ENCODE measurements at regions not wholly inside any gene's neighbourhood (a gene's known extent, or its start where the extent isn't known, plus 50 kb on each side); places are given as distances from the start of the nearest gene placed in this dataset.

GRCh38 chr2:116073731-116074130 is 1631.3 kb downstream of the DPP10 start:
- H3K27me3 Mint-ChIP-seq: no peaks in the 10 kb centered on the region
- peaks cover 10% of the 10 kb centered on the region for H3K9me3 Mint-ChIP-seq
- H3K4me3 Mint-ChIP-seq: no peak overlapping the region
- DNase-seq: no peak
- no peaks in the 10 kb centered on the region for H3K36me3 Mint-ChIP-seq
- no peak overlapping the region for H3K27ac Mint-ChIP-seq
- CTCF ChIA-PET: no interaction called here
- no peaks in the 10 kb centered on the region for H3K4me1 Mint-ChIP-seq

GRCh38 chr2:116074161-116074560 is 1631.7 kb downstream of the DPP10 start:
- no peaks in the 10 kb centered on the region for H3K4me1 Mint-ChIP-seq
- H3K36me3 Mint-ChIP-seq: no peaks in the 10 kb centered on the region
- no peaks in the 10 kb centered on the region for H3K27me3 Mint-ChIP-seq
- no peak overlapping the region for H3K4me3 Mint-ChIP-seq
- CTCF ChIA-PET: no interaction called here
- H3K27ac Mint-ChIP-seq: no peak overlapping the region
- H3K9me3 Mint-ChIP-seq: peaks cover 6% of the 10 kb centered on the region
- no peak for DNase-seq

GRCh38 chr2:116088236-116088635 is 1645.8 kb downstream of the DPP10 start:
- peaks cover 13% of the 10 kb centered on the region for H3K9me3 Mint-ChIP-seq
- H3K27ac Mint-ChIP-seq: no peak overlapping the region
- CTCF ChIA-PET: no interaction called here
- no peaks in the 10 kb centered on the region for H3K4me1 Mint-ChIP-seq
- H3K4me3 Mint-ChIP-seq: no peak overlapping the region
- H3K27me3 Mint-ChIP-seq: no peaks in the 10 kb centered on the region
- DNase-seq: no peak
- H3K36me3 Mint-ChIP-seq: no peaks in the 10 kb centered on the region

- CTCF ChIA-PET: no interaction called here
- peaks cover 18% of the 10 kb centered on the region for H3K9me3 Mint-ChIP-seq
- no peaks in the 10 kb centered on the region for H3K4me1 Mint-ChIP-seq
- no peaks in the 10 kb centered on the region for H3K27me3 Mint-ChIP-seq
- H3K36me3 Mint-ChIP-seq: no peaks in the 10 kb centered on the region
- no peak overlapping the region for H3K4me3 Mint-ChIP-seq
- no peak for DNase-seq
- H3K27ac Mint-ChIP-seq: no peak overlapping the region
Observed at GRCh38 chr2:116094196-116094595, 1651.8 kb downstream of the DPP10 start.

- CTCF ChIA-PET: no interaction called here
- Mint-ChIP-seq H3K27me3 (no peaks in the 10 kb centered on the region), H3K27ac (no peak overlapping the region), H3K36me3 (no peaks in the 10 kb centered on the region), H3K4me1 (no peaks in the 10 kb centered on the region), H3K4me3 (no peak overlapping the region), H3K9me3 (peaks cover 14% of the 10 kb centered on the region)
- no peak for DNase-seq
Observed at GRCh38 chr2:116095636-116096035, 1653.2 kb downstream of the DPP10 start.

GRCh38 chr2:116098049-116098448 is 1655.6 kb downstream of the DPP10 start:
- Mint-ChIP-seq H3K27me3 (no peaks in the 10 kb centered on the region), H3K4me3 (no peak overlapping the region), H3K27ac (no peak overlapping the region), H3K9me3 (peaks cover 14% of the 10 kb centered on the region), H3K36me3 (no peaks in the 10 kb centered on the region), H3K4me1 (no peaks in the 10 kb centered on the region)
- CTCF ChIA-PET: no interaction called here
- no peak for DNase-seq

GRCh38 chr2:116109471-116109870 is 1667.0 kb downstream of the DPP10 start:
- Mint-ChIP-seq H3K4me1 (no peaks in the 10 kb centered on the region), H3K27ac (no peak overlapping the region), H3K36me3 (no peaks in the 10 kb centered on the region), H3K4me3 (no peak overlapping the region), H3K27me3 (no peaks in the 10 kb centered on the region), H3K9me3 (peaks cover 9% of the 10 kb centered on the region)
- no peak for DNase-seq
- CTCF ChIA-PET: no interaction called here

- H3K27me3 Mint-ChIP-seq: no peaks in the 10 kb centered on the region
- peaks cover 8% of the 10 kb centered on the region for H3K9me3 Mint-ChIP-seq
- H3K36me3 Mint-ChIP-seq: no peaks in the 10 kb centered on the region
- no peak for DNase-seq
- no peak overlapping the region for H3K27ac Mint-ChIP-seq
- H3K4me3 Mint-ChIP-seq: no peak overlapping the region
- CTCF ChIA-PET: no interaction called here
- H3K4me1 Mint-ChIP-seq: no peaks in the 10 kb centered on the region
Observed at GRCh38 chr2:116117845-116118244, 1675.4 kb downstream of the DPP10 start.

- CTCF ChIA-PET: no interaction called here
- no peaks in the 10 kb centered on the region for H3K27me3 Mint-ChIP-seq
- no peak overlapping the region for H3K27ac Mint-ChIP-seq
- no peak overlapping the region for H3K4me3 Mint-ChIP-seq
- H3K36me3 Mint-ChIP-seq: no peaks in the 10 kb centered on the region
- DNase-seq: no peak
- peaks cover 13% of the 10 kb centered on the region for H3K9me3 Mint-ChIP-seq
- no peaks in the 10 kb centered on the region for H3K4me1 Mint-ChIP-seq
Observed at GRCh38 chr2:116132833-116133232, 1681.7 kb upstream of the DDX18 start.

- no peaks in the 10 kb centered on the region for H3K27me3 Mint-ChIP-seq
- no peak overlapping the region for H3K27ac Mint-ChIP-seq
- no peak for DNase-seq
- no peak overlapping the region for H3K4me3 Mint-ChIP-seq
- peaks cover 15% of the 10 kb centered on the region for H3K9me3 Mint-ChIP-seq
- H3K4me1 Mint-ChIP-seq: no peaks in the 10 kb centered on the region
- CTCF ChIA-PET: no interaction called here
- no peaks in the 10 kb centered on the region for H3K36me3 Mint-ChIP-seq
Observed at GRCh38 chr2:116133381-116133942, 1681.0 kb upstream of the DDX18 start.

- no peaks in the 10 kb centered on the region for H3K27me3 Mint-ChIP-seq
- CTCF ChIA-PET: no interaction called here
- H3K4me3 Mint-ChIP-seq: no peak overlapping the region
- no peak for DNase-seq
- H3K27ac Mint-ChIP-seq: no peak overlapping the region
- no peaks in the 10 kb centered on the region for H3K36me3 Mint-ChIP-seq
- no peaks in the 10 kb centered on the region for H3K4me1 Mint-ChIP-seq
- H3K9me3 Mint-ChIP-seq: peaks cover 23% of the 10 kb centered on the region
Observed at GRCh38 chr2:116141891-116142474, 1672.5 kb upstream of the DDX18 start.

GRCh38 chr2:116142644-116143227 is 1671.8 kb upstream of the DDX18 start:
- Mint-ChIP-seq H3K4me3 (no peak overlapping the region), H3K4me1 (no peaks in the 10 kb centered on the region), H3K36me3 (no peaks in the 10 kb centered on the region), H3K27ac (no peak overlapping the region), H3K9me3 (peaks cover 20% of the 10 kb centered on the region), H3K27me3 (no peaks in the 10 kb centered on the region)
- CTCF ChIA-PET: no interaction called here
- DNase-seq: no peak

- H3K36me3 Mint-ChIP-seq: no peaks in the 10 kb centered on the region
- no peak for DNase-seq
- no peaks in the 10 kb centered on the region for H3K27me3 Mint-ChIP-seq
- CTCF ChIA-PET: no interaction called here
- H3K4me1 Mint-ChIP-seq: no peaks in the 10 kb centered on the region
- H3K4me3 Mint-ChIP-seq: no peak overlapping the region
- H3K27ac Mint-ChIP-seq: no peak overlapping the region
- peaks cover 12% of the 10 kb centered on the region for H3K9me3 Mint-ChIP-seq
Observed at GRCh38 chr2:116145031-116145430, 1669.5 kb upstream of the DDX18 start.

- Mint-ChIP-seq H3K9me3 (peaks cover 11% of the 10 kb centered on the region), H3K4me1 (no peaks in the 10 kb centered on the region), H3K27ac (no peak overlapping the region), H3K36me3 (no peaks in the 10 kb centered on the region), H3K4me3 (no peak overlapping the region), H3K27me3 (no peaks in the 10 kb centered on the region)
- no peak for DNase-seq
- CTCF ChIA-PET: no interaction called here
Observed at GRCh38 chr2:116148361-116148760, 1666.1 kb upstream of the DDX18 start.

- no peak for DNase-seq
- CTCF ChIA-PET: no interaction called here
- Mint-ChIP-seq H3K36me3 (no peaks in the 10 kb centered on the region), H3K4me1 (no peaks in the 10 kb centered on the region), H3K27me3 (no peaks in the 10 kb centered on the region), H3K4me3 (no peak overlapping the region), H3K27ac (no peak overlapping the region), H3K9me3 (peaks cover 13% of the 10 kb centered on the region)
Observed at GRCh38 chr2:116153729-116154128, 1660.8 kb upstream of the DDX18 start.
